ENCODE measurements at regions not wholly inside any gene's neighbourhood (a gene's known extent, or its start where the extent isn't known, plus 50 kb on each side); places are given as distances from the start of the nearest gene placed in this dataset.

DNA sequence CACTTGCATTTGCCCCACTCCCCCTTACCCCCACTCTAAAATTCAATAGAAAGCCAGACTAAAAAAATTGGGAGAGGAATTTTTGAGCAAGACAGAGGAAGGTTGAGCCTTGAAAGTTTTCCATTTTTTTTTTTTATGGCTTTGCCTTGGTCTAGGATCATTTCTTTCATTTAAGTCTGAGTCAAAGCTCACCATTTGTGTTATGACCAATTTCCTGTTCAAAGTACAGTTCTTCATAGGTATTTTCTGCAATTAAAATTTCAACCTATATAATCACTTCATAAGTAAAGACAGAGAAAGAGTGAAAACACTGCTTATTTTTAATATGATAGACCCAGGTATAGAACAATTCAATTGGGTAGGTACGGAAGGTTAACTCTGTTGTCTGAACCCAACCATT, 436.6 kb upstream of the ADGRL2 start:
- TF ChIP-seq POLR2A (IDR thresholded peaks at IDR 0.05; ENCODE audit: low read depth) (no peak), POLR2AphosphoS5 (IDR thresholded peaks at IDR 0.05) (no peak)
- TF ChIP-seq, protein P1, sequence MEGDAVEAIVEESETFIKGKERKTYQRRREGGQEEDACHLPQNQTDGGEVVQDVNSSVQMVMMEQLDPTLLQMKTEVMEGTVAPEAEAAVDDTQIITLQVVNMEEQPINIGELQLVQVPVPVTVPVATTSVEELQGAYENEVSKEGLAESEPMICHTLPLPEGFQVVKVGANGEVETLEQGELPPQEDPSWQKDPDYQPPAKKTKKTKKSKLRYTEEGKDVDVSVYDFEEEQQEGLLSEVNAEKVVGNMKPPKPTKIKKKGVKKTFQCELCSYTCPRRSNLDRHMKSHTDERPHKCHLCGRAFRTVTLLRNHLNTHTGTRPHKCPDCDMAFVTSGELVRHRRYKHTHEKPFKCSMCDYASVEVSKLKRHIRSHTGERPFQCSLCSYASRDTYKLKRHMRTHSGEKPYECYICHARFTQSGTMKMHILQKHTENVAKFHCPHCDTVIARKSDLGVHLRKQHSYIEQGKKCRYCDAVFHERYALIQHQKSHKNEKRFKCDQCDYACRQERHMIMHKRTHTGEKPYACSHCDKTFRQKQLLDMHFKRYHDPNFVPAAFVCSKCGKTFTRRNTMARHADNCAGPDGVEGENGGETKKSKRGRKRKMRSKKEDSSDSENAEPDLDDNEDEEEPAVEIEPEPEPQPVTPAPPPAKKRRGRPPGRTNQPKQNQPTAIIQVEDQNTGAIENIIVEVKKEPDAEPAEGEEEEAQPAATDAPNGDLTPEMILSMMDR (IDR thresholded peaks at IDR 0.05), result no peak
